PC-9 (cell line): ENCODE measurements at regions not wholly inside any gene's neighbourhood (a gene's known extent, or its start where the extent isn't known, plus 50 kb on each side); places are given as distances from the start of the nearest gene placed in this dataset.

ENCODE experiments used
- EZH2 ChIP-seq: fragments of 200-600 bp; sonication (generic); IDR thresholded peaks from 2 replicates; pipeline ENCODE4 v1.8.0; 2017; ENCODE audit warnings: antibody characterized with exemption, low read depth
- TF ChIP-seq, protein P1 (sequence below): fragments of 200-600 bp; sonication (generic); conservative IDR thresholded peaks from 2 replicates; pipeline ENCODE4 v1.6.1; 2017; ENCODE audit warnings: mixed run types, antibody characterized with exemption, mild to moderate bottlenecking, moderate library complexity

GRCh38 chr21:23639721-23640120 is 1967.6 kb downstream of the MRPL39 start:
- TF ChIP-seq, protein P1, sequence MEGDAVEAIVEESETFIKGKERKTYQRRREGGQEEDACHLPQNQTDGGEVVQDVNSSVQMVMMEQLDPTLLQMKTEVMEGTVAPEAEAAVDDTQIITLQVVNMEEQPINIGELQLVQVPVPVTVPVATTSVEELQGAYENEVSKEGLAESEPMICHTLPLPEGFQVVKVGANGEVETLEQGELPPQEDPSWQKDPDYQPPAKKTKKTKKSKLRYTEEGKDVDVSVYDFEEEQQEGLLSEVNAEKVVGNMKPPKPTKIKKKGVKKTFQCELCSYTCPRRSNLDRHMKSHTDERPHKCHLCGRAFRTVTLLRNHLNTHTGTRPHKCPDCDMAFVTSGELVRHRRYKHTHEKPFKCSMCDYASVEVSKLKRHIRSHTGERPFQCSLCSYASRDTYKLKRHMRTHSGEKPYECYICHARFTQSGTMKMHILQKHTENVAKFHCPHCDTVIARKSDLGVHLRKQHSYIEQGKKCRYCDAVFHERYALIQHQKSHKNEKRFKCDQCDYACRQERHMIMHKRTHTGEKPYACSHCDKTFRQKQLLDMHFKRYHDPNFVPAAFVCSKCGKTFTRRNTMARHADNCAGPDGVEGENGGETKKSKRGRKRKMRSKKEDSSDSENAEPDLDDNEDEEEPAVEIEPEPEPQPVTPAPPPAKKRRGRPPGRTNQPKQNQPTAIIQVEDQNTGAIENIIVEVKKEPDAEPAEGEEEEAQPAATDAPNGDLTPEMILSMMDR, result no peak
- no peak for TF ChIP-seq EZH2
